Neural progenitor cell (in vitro differentiated cells): ENCODE measurements at regions not wholly inside any gene's neighbourhood (a gene's known extent, or its start where the extent isn't known, plus 50 kb on each side); places are given as distances from the start of the nearest gene placed in this dataset.

ENCODE experiments used
- DNase-seq: peaks from one replicate; pipeline ENCODE4 v3.0.0-alpha.2; 2016; ENCODE audit warnings: low spot score
- H2AFZ ChIP-seq: fragments of 200-600 bp; sonication (generic); replicated peaks from 2 replicates; pipeline ENCODE4 v1.6.1; 2016; ENCODE audit warnings: antibody characterized with exemption
- H3F3A ChIP-seq: fragments of 200-600 bp; sonication (generic); 2 replicates; pipeline ENCODE4 v1.6.1; 2016; ENCODE audit warnings: antibody characterized with exemption, low read depth
- H3K27ac ChIP-seq: fragments of 200-600 bp; sonication (generic); 2 replicates; pipeline ENCODE4 v1.5.1; 2016; ENCODE audit warnings: mild to moderate bottlenecking
- H3K27me3 ChIP-seq: fragments of 200-600 bp; sonication (generic); 2 replicates; pipeline ENCODE4 v1.6.1; 2016; ENCODE audit warnings: mild to moderate bottlenecking, moderate library complexity
- H3K36me3 ChIP-seq: fragments of 200-600 bp; sonication (generic); 2 replicates; pipeline ENCODE4 v1.5.1; 2016
- H3K4me1 ChIP-seq: fragments of 200-600 bp; sonication (generic); 2 replicates; pipeline ENCODE4 v1.6.1; 2016; ENCODE audit warnings: mixed run types
- H3K4me2 ChIP-seq: fragments of 200-600 bp; sonication (generic); 2 replicates; pipeline ENCODE4 v1.6.1; 2016
- H3K4me3 ChIP-seq: fragments of 200-600 bp; sonication (generic); 2 replicates; pipeline ENCODE4 v1.5.1; 2016
- H3K79me2 ChIP-seq: fragments of 200-600 bp; sonication (generic); 2 replicates; pipeline ENCODE4 v1.6.1; 2016; ENCODE audit warnings: low read depth
- H3K9ac ChIP-seq: fragments of 200-600 bp; sonication (generic); 2 replicates; pipeline ENCODE4 v1.6.1; 2016
- H3K9me3 ChIP-seq: fragments of 200-600 bp; sonication (generic); 2 replicates; pipeline ENCODE4 v1.5.1; 2016; ENCODE audit warnings: low read depth
- H4K20me1 ChIP-seq: fragments of 200-600 bp; sonication (generic); 2 replicates; pipeline ENCODE4 v1.6.1; 2016; ENCODE audit warnings: low read depth
- H3K27ac Mint-ChIP-seq: 3 replicates; pipeline ENCODE4 v1.8.0; 2021; ENCODE audit warnings: mixed read lengths
- H3K27me3 Mint-ChIP-seq: 2 replicates; pipeline ENCODE4 v1.8.0; 2022; ENCODE audit warnings: low read depth, mild to moderate bottlenecking, inconsistent platforms, moderate library complexity, mixed read lengths; ENCODE audit not compliant: insufficient read depth
- H3K36me3 Mint-ChIP-seq: 3 replicates; pipeline ENCODE4 v1.8.0; 2021; ENCODE audit warnings: mixed read lengths
- H3K4me1 Mint-ChIP-seq: 3 replicates; pipeline ENCODE4 v1.8.0; 2021; ENCODE audit warnings: mixed read lengths
- H3K4me3 Mint-ChIP-seq: 3 replicates; pipeline ENCODE4 v1.8.0; 2021; ENCODE audit warnings: mild to moderate bottlenecking, moderate library complexity, mixed read lengths
- H3K9me3 Mint-ChIP-seq: 3 replicates; pipeline ENCODE4 v1.8.0; 2020; ENCODE audit warnings: mixed read lengths
- CTCF ChIP-seq: fragments of 200-600 bp; sonication (generic); IDR thresholded peaks from 2 replicates; pipeline ENCODE4 v1.5.1; 2017; ENCODE audit warnings: antibody characterized with exemption, mild to moderate bottlenecking
- EZH2 ChIP-seq: fragments of 200-600 bp; sonication (generic); IDR thresholded peaks from 2 replicates; pipeline ENCODE4 v1.6.1; 2017; ENCODE audit warnings: antibody characterized with exemption, mild to moderate bottlenecking, moderate library complexity
- EZH2phosphoT487 ChIP-seq: fragments of 200-600 bp; sonication (generic); IDR thresholded peaks from 2 replicates; pipeline ENCODE4 v1.6.1; 2017; ENCODE audit warnings: antibody characterized with exemption

DNA sequence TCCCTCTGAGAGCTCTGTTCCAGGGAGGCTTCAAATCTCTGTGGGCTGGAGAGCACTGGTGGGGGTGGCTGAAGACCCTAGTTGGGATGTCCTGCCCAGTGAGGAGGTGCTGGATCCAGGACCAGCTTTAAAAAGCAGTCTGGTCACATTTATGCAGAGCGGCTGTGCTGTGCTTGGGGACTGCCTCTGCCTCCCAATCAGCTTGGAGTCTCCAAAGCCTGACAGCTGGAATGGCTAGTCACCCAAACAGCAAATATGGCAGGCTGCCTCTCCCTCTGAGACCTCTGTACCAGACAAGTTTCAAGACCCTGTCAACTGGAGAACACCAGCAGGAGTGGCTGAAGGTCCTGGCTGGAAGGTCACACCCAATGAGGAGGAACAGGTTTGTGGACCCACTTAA, 848.1 kb upstream of the DIAPH2 start:
- no peak for DNase-seq
- Histone ChIP-seq H3F3A (no peaks in the 10 kb centered on the region), H3K27ac (no peak overlapping the region), H3K27me3 (no peaks in the 10 kb centered on the region), H3K4me3 (no peak overlapping the region), H3K4me2 (no peak overlapping the region), H3K9me3 (no peaks in the 10 kb centered on the region), H3K9ac (no peak overlapping the region), H4K20me1 (no peaks in the 10 kb centered on the region), H2AFZ (no peak overlapping the region), H3K79me2 (no peaks in the 10 kb centered on the region), H3K4me1 (no peaks in the 10 kb centered on the region), H3K36me3 (no peaks in the 10 kb centered on the region)
- H3K36me3 Mint-ChIP-seq, result no peaks in the 10 kb centered on the region
- H3K4me1 Mint-ChIP-seq, result no peaks in the 10 kb centered on the region
- H3K9me3 Mint-ChIP-seq, result no peaks in the 10 kb centered on the region
- H3K27me3 Mint-ChIP-seq, result no peaks in the 10 kb centered on the region
- H3K4me3 Mint-ChIP-seq, result no peak overlapping the region
- TF ChIP-seq EZH2, result no peak
- no peak overlapping the region for H3K27ac Mint-ChIP-seq

DNA sequence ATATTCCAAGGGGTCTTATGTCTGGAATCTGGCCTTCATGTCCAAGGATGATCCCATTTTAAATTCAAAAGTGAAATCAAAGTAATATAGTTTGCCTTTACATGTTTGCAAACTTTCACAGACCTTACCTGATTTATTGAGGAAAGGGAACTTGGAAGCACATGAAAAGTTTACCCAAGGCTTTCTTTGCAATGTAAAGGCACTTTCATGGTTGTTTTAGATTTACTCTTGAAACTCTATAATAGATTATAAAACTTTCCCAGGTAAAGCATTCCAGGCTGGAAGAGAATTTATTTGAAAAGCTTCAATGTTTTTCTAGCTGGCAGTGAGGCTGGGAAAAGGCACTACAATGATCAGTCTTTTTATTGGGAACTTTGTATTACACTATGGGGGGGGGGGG, 842.8 kb upstream of the DIAPH2 start:
- H2AFZ ChIP-seq, result no peak overlapping the region
- no peak for TF ChIP-seq EZH2
- TF ChIP-seq EZH2phosphoT487, result no peak
- TF ChIP-seq CTCF, result no peak

DNA sequence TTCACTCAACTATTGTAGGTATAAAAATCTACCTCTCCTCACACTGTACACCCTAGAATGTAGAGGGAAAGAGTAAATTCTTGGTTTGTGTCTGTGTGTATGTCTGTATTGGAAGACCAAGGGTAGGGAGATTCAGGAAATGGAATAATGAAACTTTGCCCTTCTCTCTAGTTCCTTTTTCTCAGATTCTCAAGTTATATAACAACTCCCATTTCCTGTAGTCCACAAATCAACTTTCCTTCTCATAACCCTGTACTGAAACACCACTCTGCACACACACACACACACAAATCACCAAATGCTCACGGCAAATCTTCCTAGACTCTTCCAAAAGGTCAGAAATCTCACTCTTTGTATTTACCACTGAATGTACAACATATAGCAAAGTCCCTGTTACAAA, 824.5 kb upstream of the DIAPH2 start:
- Histone ChIP-seq H3K4me1 (no peaks in the 10 kb centered on the region), H3K27ac (no peak overlapping the region), H2AFZ (no peak overlapping the region), H3K27me3 (no peaks in the 10 kb centered on the region), H3K4me2 (no peak overlapping the region), H3K9me3 (peaks cover 9% of the 10 kb centered on the region), H3K36me3 (no peaks in the 10 kb centered on the region), H3K79me2 (no peaks in the 10 kb centered on the region), H3F3A (no peaks in the 10 kb centered on the region), H3K9ac (no peak overlapping the region), H4K20me1 (no peaks in the 10 kb centered on the region), H3K4me3 (no peak overlapping the region)
- Mint-ChIP-seq H3K27me3 (no peaks in the 10 kb centered on the region), H3K36me3 (no peaks in the 10 kb centered on the region), H3K4me1 (no peaks in the 10 kb centered on the region), H3K9me3 (peaks cover 5% of the 10 kb centered on the region), H3K4me3 (no peak overlapping the region), H3K27ac (no peak overlapping the region)
- TF ChIP-seq CTCF (no peak), EZH2phosphoT487 (no peak), EZH2 (no peak)
- DNase-seq, result no peak

More for the DNA sequence above, 842.8 kb upstream of the DIAPH2 start:
- Mint-ChIP-seq H3K4me1 (no peaks in the 10 kb centered on the region), H3K9me3 (no peaks in the 10 kb centered on the region), H3K27ac (no peak overlapping the region), H3K36me3 (no peaks in the 10 kb centered on the region), H3K4me3 (no peak overlapping the region), H3K27me3 (no peaks in the 10 kb centered on the region)
- H3F3A ChIP-seq, result no peaks in the 10 kb centered on the region
- no peak overlapping the region for H3K4me3 ChIP-seq
- H3K9me3 ChIP-seq, result no peaks in the 10 kb centered on the region
- H3K27me3 ChIP-seq, result no peaks in the 10 kb centered on the region
- no peaks in the 10 kb centered on the region for H4K20me1 ChIP-seq
- no peak overlapping the region for H3K4me2 ChIP-seq
- H3K9ac ChIP-seq, result no peak overlapping the region
- H3K36me3 ChIP-seq, result no peaks in the 10 kb centered on the region
- no peaks in the 10 kb centered on the region for H3K79me2 ChIP-seq
- H3K4me1 ChIP-seq, result no peaks in the 10 kb centered on the region
- no peak for DNase-seq
- no peak overlapping the region for H3K27ac ChIP-seq

DNA sequence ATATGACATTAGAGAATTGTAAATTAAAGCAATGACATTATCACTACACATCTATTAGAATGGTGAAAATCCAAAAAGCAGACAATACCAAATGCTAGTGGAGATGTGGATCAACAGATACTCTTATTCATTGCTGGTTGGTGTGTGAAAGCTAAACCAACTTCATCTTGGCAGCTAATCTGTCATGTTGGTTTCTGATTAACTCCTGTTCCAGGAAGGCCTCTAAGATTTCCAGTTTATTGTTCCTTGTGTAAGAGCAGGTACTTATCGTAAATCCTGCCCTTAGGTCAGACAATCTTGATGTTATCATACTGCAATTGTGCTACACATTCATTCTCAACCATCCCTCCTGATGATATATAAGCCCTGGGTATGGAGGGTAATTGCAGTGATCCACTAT, 809.0 kb upstream of the DIAPH2 start:
- no peak for DNase-seq
- Histone ChIP-seq H3F3A (no peaks in the 10 kb centered on the region), H3K9me3 (no peaks in the 10 kb centered on the region), H2AFZ (no peak overlapping the region), H3K27me3 (no peaks in the 10 kb centered on the region), H3K9ac (no peak overlapping the region), H3K4me1 (no peaks in the 10 kb centered on the region), H3K79me2 (no peaks in the 10 kb centered on the region), H3K4me3 (no peak overlapping the region), H4K20me1 (no peaks in the 10 kb centered on the region), H3K36me3 (no peaks in the 10 kb centered on the region), H3K27ac (no peak overlapping the region), H3K4me2 (no peak overlapping the region)
- Mint-ChIP-seq H3K4me1 (no peaks in the 10 kb centered on the region), H3K36me3 (no peaks in the 10 kb centered on the region), H3K4me3 (no peak overlapping the region), H3K9me3 (peaks cover 5% of the 10 kb centered on the region), H3K27me3 (peaks cover 2% of the 10 kb centered on the region), H3K27ac (no peak overlapping the region)
- no peak for TF ChIP-seq EZH2phosphoT487
- TF ChIP-seq EZH2, result no peak
- TF ChIP-seq CTCF, result no peak
